Stimulated activated CD4-positive, alpha-beta T cell treated with anti-CD3 and anti-CD28 coated beads, Interleukin-4, amount 100 ng/mL, for 4 hours (primary cell): ENCODE measurements at regions not wholly inside any gene's neighbourhood (a gene's known extent, or its start where the extent isn't known, plus 50 kb on each side); places are given as distances from the start of the nearest gene placed in this dataset.

Experiments used
- DNase-seq, 2 experiments: peaks; one replicate each; pipeline ENCODE4 v3.0.0-alpha.2; 2020

DNA sequence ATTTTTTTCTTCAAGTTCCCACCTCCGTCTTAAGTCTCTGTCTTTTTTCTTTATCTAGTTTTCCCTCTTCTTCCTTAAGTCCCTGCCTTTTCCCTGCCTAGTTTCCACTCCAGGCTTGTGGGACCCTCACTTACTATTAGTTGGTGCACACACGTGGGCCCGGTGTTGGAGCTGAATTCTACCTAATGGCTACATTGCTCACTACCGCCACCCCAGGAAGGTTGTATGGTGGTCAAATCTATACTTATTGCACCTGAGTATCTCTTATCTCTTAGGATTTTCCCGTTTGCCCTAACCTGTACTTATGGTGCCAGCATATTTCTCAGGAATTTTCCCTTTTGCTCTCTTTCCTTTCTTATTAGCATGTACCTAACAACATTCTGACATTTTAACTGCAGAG is 692.8 kb downstream of the EPM2A start:
- no peak for DNase-seq

DNA sequence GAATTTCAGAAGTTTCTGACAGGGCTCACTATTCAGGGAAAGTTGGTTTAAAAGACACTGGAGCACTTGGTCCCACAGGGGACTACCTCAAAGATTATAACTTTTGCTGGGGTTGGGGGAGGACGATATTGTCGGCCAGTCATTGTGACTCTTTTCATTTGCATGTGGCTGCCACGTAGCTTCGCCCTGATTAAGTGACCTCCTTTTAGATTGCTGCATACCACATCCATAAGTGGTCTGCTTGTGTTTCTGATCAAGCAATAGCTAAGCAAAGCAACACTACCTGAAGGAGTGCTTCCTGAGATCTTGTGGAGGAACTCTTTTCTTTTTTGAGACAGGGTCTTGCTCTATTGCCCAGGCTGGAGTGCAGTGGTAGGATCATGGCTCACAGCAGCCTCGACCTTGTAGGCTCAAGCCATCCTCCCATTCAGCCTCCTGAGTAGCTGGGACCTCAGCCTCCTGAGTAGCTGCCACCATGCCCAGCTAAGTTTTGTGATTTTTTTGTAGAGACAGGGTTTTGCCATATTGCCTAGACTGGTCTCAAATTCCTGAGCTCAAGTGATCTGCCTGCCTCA is 691.3 kb downstream of the EPM2A start:
- no peak for DNase-seq

DNA sequence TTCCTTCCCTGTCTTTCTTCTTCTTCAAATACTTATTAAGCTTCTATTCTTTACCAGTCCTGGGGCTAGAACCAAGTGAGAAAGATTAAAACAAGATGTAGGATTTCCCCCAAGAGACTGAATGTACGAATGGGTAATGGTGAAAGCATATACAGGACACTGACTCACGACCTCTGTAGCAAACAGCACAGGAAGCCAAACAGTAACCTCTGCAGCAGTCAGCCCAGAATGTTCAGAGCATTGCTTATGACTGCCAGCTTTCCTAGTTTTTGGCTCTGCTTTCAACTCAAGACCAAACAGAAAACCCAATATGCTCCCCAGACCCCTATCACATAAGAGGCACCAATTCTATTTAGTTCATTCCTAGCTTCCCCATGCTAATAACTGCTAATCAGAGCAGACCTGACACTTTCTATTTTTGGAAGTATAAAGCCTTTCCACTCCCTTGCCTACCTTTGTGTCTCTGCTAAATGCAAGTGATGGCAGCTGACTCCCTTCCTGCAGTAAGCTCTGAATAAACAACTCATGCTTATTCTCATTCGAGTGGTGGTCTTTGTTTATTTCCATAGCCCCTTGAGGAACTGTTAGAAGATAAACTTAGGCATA is 690.6 kb downstream of the EPM2A start:
- DNase-seq: no peak

- DNase-seq: no peak
Observed at GRCh38 chr6:145045582-145045981, 689.7 kb downstream of the EPM2A start.

GRCh38 chr6:145047891-145048290 is 687.4 kb downstream of the EPM2A start:
- DNase-seq: no peak

- DNase-seq: no peak
Observed at GRCh38 chr6:145051661-145052060, 683.7 kb downstream of the EPM2A start.

- no peak for DNase-seq
Observed at GRCh38 chr6:145055567-145055966, 679.8 kb downstream of the EPM2A start.

- DNase-seq: no peak
Observed at GRCh38 chr6:145060714-145061113, 674.6 kb downstream of the EPM2A start.

GRCh38 chr6:145063091-145063490 is 672.2 kb downstream of the EPM2A start:
- DNase-seq: no peak

- no peak for DNase-seq
Observed at GRCh38 chr6:145067430-145067829, 667.9 kb downstream of the EPM2A start.

- no peak for DNase-seq
Observed at GRCh38 chr6:145068577-145068976, 666.7 kb downstream of the EPM2A start.

DNA sequence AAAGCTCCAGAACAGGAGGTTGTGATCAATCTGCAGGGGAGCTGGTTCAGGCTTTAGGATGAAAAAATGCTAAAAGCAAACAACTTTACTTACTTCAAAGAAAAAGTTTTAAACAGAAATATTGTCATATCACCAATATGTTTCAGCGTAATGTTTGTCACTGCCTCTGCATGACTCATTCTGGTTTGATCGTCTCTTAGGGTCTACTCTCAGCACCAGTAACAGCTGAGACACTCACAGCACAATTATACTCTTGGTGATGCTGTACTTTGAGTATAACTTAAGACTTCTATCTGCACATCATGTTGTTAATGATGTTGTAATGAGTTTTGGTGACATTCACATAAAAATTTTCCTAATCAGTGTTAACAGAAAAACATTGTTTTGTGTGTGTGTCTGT is 665.4 kb downstream of the EPM2A start:
- DNase-seq: no peak

DNA sequence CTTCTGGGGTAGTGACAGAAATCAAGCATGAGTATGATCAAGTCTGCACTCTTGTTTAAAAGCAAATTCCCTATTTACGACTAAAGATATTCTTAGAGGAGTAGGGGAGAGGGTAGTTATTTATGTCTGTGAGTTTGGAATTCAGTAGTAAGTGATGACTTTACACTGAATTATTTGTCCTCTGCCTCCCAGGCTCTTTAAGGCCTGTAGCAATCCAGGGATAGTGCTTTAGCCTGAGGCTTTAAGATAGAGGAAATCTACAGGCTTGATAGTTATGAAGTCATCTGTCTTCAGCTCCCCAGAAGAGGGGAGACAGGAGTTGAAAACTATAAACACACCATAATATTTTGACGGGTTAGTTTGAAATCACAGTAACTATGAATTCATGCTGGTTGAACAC is 664.5 kb downstream of the EPM2A start:
- no peak for DNase-seq

DNA sequence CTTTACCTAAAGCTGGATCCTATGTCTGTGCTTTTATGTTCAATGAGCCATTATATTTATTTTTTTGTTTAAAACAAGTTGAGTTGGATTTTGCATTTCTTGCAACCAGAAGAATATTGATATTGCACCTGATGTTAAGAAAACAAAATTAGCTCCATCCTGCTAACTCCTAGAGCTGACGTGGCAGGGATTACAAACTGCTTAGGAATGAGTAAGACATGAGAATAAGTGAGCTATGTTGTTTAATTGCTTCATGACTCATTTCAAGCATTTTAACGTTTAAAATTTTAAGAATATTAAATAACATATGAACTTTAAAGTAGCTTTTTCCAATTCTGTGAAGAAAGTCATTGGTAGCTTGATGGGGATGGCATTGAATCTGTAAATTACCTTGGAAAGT is 663.5 kb downstream of the EPM2A start:
- DNase-seq: no peak

DNA sequence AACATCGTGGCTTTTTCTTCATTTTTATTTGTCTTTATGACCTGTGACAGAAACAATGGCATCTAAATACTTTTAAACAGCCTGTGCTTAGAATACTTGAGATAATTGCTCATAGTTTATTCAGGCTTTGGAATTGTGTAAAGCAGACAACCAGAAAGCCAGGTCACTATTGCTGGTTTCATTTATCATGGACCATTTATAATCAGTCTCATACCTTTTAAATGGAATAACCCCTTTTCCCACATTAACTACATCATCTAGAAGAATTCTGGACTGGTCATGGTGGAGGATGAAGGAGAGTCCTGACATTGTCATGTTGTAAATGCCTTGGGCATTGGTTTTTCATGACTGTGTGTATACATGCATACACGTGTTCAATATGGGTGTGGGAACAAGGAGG is 661.5 kb downstream of the EPM2A start:
- no peak for DNase-seq

- DNase-seq: no peak
Observed at GRCh38 chr6:145074805-145075204, 660.5 kb downstream of the EPM2A start.

- no peak for DNase-seq
Observed at GRCh38 chr6:145075425-145075824, 659.9 kb downstream of the EPM2A start.

DNA sequence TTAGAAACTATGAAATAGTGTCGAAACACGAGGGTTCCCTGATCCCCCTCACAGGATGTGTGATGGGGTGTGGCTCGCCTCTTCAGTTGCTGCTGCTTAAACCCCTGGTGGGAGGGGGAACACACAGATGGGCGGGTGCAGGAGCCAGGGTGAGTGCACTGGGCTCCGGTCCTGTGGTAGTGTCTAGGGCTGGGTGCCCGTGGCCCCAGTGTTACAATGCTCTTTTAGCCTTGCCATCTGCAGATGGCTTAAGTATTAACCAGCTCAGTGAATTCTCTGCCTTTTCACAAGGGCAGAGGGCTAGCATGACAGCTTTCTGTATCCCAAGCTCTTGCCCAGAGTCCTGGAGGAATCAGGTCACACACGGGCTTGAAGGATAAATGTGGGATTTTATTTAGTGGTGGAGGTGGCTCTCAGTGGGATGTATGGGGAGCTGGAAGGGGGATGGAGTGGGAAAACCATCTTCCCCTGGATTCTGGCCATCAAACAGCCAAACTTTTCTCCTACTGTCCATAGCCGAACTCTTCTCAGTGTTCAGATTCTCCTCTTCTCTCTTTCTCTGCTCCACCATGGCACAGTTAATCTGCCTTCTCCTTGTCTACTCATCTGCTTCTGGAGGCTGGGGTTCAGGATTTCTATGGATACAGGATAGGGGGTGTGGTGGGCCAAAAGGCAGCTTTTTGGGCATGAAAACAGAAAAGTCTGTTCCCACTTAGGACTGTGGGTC is 659.0 kb downstream of the EPM2A start:
- DNase-seq: no peak

GRCh38 chr6:145077382-145077781 is 657.9 kb downstream of the EPM2A start:
- no peak for DNase-seq

GRCh38 chr6:145080651-145081050 is 654.7 kb downstream of the EPM2A start:
- DNase-seq: no peak

- DNase-seq: no peak
Observed at GRCh38 chr6:145081677-145082076, 653.6 kb downstream of the EPM2A start.

DNA sequence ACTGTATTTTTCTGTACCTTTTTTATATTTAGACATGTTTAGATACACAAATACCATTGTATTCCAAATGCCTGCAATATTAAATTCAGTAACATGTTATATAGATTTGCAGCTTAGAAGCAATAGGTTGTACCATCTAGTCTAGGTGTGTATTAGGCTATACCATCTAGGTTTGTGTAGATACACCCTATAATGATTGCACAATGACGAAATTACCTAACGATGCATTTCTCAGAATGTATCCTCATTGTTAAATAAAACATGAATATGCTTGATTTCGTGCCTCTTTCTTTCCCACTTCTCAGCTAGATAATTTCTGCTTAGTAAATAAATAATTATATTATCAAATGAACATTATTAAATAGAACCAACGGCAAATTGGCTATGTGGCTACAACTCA is 653.0 kb downstream of the EPM2A start:
- no peak for DNase-seq

DNA sequence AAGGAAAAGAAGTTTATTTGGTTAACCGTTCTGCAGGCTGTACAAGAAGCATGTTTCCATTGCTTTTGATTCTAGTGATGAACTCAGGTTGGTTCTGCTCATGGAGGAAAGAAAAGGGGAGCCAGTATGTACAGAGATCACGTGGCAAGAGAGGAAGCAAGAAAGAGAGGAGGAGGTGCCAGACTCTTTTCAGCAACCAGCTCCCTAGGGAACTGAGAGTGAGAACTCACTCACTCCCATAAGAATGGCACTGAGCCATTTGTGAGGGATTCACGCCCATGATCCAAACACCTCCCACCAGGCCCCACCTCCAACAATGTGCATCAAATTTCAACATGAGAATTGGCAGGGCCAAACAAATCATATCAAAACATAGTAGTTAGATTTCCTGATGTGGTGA is 649.1 kb downstream of the EPM2A start:
- no peak for DNase-seq

GRCh38 chr6:145087034-145087433 is 648.3 kb downstream of the EPM2A start:
- DNase-seq: no peak
